HK-2 (cell line): ENCODE measurements at regions not wholly inside any gene's neighbourhood (a gene's known extent, or its start where the extent isn't known, plus 50 kb on each side); places are given as distances from the start of the nearest gene placed in this dataset.

Experiments used
- DNase-seq: peaks from one replicate; pipeline ENCODE4 v3.0.0-alpha.2; 2018; ENCODE audit not compliant: unreplicated experiment

DNA sequence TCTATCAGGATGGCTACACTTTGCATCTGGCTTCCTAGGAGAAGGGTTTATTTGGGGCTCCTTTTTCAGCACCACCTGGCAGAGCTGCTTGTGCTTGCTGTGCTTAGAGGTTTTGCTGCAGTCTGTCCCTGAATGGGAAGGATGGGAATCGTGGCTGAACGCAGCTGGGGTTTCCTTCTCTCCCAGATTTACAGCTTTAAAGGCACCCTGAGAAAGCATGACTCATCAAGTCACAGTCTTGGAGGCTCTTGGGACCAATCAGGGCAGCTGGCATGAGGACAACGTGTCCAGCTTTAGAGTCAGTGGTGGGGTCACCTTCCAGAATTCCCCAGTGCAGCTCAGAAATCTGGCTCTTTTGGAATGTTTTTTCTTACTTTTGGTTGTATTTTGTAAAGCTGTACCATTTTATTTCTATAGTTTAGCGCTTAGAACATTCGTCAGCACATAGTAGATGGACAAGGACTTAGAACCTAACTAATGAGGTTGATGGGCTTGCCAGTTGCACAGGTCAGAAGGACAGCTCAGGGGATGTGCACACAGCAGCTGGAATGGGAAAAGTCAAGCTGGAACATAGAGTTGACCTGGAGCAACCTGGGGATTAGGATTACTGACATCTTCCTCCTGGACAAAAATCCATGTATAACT lies 222.6 kb downstream of the PRDM2 start:
- DNase-seq = no peak

DNA sequence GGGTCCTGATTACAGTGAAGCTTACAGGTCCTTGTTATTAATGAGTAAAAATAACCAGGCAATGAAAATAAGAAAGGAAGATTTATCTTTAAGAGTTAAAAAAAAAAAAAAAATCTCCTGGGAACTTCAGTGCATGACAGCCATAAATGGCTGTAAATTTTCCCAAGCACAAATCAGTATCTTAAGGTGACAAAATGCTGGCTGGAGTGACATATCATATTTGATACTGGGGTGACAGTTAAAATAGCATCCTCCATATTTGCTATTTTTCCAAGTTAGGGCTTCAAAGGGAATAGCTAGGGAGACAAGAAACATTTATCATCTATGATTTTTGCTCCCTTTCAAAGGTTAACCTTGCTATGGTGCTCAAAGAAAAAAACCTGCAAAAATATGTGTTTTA lies 226.6 kb downstream of the PRDM2 start:
- no peak for DNase-seq

DNA sequence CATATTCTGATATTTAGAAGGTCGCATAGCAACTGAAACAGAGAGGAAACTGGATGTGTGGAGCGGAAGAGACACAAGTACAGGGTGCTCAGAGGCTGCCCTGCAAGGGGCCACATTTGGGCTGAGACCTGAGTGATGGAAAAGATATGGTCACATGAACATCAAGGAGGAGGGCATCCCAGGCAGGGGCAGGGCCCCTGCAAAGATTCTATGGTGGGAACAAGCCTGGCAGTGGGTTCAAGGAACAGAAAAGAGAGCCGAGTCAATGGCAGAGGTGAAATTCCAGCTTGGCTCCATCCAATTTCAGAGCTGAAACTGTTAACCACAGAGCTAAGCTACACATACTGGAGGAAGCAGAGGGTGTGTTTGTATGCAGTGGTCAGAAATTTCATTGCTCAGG lies 227.7 kb downstream of the PRDM2 start:
- DNase-seq = no peak

DNA sequence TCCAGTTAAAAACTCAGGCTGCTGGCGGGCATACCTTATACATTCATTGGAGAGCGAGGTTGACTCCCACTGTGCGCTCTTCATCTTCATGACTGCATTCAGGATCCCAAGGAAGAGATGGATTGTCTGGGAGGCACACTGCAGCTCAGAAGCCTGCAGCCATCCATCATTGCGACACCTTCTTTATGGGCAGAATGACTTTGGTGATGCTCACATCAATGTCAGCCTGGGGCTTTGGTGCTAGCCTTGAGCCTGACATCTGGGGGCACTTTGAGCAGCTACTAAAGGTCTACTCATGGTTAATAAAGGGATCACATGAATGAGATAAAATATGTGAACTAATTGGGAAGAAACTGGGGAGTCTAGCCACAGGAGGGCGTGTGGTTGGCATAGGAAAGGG lies 229.3 kb downstream of the PRDM2 start:
- no peak for DNase-seq

DNA sequence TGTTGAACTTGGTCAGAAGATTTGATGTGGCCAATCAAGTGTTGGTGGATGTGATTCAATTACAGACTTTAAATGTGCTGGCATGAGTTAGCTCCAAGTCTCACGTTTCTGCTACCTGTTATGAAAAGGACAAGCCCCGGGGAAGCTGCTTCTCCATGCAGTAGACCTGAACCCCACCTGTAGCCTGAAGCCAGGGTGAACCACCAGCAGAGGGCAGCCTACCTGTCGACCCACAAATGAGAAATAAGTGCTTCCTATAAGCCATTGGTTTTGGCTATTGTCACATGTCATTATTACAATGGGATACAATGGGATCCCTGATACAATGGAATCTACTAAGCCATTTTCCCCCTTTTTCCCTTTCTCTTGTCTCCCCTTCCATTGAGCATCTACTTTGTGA lies 230.2 kb downstream of the PRDM2 start:
- no peak for DNase-seq

DNA sequence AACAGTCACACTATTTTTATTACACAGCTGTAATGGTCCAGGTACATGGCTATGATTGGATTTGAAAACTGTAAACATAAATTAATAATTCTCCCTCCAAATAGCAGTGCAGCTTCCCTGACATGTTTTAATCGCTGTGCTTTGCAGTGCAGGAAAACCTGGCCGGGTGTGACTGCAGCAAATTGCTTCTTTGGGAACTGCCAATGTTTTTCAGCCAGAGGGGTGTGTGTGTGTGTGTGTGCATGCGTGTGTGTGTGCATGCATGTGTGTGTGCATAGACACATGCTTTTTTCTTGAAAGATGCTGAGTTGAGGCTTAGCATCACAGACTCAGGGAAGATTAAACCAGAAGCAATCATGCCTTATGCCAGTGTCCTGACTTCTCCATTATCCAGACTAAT lies 231.2 kb downstream of the PRDM2 start:
- no peak for DNase-seq

DNA sequence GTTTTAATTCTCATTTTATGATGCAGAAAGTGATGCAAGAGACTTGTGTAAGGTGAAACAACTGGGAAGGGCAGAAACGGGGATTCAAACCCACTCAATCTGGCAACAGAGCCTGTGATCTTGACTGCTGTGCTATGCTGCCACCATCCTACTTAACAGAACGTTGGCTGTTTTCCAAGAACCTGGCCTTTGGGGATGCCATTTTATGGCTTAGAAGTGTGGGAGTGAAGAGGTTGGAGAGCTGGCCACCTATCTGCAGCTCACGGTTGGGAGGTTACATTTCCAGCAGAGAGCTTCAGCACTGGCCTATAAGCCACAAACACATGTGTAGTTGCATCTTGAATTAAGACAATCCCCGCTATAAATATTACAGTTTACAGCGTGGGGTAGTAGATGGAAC lies 235.3 kb downstream of the PRDM2 start:
- DNase-seq = no peak

DNA sequence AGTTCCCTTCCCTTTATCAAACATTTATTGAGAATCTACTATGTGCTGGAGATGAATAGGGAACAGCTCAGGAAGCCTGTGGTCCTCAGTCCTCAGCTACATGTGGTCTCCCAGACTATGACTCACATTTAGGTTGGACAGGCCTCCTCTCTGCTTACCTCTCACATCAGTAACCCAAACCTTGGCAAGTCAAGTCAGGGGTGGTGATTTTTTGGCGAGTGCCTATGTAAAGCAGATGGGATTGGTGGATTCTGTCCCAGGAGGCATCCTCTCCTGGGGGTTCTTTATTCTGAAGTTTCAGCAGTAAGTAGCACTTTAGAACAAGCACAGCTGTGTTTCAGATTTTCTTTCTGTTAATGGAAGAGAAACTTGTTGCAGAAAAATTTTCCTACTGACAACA lies 241.3 kb downstream of the PRDM2 start:
- DNase-seq = no peak

DNA sequence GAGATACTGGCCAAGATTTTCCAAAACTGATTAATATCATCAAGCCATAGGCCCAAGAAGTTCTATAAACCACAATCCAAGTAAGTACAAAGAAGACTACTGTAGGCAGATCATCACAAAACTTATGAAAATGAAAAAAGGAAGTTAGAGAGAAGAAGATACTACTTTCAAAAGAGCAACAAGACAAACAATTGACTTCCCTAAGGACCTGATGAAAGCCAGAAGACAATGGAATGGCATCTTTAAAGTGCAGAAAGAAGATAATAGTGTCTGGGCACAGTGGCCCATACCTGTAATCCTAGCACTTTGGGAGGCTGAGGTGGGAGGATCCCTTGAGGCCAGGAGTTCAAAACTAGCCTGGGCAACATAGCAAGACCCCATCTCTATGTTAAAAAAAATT lies 243.1 kb downstream of the PRDM2 start:
- DNase-seq = no peak

DNA sequence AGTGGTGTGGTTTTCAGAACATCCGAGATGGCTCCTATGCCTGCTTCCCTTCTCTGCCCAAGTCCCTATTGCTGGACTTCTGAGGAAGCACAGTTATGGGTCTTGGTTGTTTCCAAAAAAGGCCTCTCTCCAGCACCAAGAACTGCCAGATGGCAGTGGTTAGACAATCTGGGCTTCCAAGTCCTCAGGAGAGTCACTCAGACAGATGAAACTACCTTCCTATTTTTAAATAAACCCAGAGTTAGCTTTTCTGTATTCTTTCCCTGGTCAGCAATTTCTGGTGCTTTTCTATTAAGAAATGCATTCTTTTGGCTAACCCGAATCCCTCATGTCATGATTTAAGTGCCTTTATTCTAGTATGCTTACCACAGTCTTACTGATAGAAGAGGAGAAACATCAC lies 245.9 kb downstream of the PRDM2 start:
- DNase-seq = no peak

DNA sequence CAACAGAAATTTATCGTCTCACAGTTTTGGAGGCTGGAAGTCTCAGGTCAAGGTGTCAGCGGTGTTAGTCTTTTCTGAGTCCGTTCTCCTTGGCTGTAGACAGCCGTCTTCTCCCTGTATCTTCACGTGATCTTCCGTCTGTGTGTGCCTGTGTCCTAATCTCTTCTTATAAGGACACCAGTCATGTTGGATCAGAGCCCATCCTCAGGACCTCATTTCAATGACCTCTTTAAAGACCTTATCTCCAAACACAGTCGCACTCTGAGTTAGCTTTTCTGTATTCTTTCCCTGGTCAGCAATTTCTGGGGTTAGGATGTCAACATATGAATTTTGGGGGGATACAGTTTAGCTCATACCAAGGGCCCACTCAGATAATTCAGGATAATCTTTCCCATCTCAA lies 247.7 kb downstream of the PRDM2 start:
- no peak for DNase-seq

DNA sequence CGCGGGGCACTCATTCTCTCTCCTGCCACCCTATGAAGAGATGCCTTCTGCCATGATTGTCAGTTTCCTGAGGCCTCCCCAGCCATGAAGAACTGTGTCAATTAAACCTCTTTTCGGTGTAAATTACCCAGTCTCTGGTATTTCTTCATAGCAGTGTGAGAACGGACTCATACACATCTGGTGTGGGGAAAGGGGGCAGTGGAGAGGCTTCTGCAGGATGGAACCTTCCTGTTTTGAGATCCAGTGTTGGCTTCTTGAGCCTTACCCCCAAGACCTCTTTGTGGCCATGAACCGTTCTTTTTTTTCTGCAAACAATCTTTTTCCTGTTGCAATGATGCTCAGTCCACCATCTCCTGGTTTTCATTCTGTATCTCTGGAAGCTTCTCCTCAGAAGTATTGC lies 248.4 kb downstream of the PRDM2 start:
- no peak for DNase-seq

DNA sequence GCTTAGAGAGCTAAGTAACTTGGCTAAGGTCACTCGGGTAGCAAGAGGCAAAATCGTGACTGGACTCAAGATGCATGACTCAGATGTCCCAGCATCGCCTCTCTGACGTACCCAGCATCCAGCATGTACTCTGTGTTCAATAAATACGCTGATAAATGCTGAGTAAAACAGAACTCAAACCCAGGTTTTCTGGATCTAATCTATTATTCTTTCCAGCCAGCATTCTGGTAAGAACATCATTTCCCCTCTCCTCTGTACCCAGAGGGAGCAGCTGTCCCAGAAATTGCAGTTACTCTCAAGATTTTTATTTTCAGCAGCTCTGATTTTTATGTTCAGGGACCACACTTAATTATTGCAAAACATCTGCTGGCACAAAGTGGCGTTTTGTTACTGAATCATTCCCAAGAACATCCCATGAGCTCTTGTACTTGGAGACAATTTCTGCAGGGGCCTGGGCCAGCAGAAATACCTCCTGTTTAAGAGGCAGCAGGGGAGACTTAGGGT lies 249.0 kb downstream of the PRDM2 start:
- no peak for DNase-seq

DNA sequence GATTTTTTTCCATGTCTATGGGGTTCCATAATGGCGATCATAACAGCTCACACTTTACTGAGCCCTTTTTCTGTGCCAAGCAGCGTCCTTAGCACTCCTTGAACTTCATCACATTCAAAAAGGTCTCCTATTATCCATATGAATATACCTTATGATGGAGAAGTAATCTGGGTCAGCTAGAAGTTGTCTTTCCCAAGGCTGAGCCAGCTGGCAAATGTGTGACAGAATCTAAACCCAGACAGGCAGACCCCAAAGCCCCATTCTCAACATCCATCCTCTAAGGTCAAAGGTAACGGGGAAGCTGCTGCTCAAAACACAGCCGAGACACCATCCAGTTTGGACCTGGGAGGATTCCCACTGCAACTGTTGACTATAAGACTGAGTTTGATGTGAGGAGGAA lies 249.6 kb downstream of the PRDM2 start:
- DNase-seq = no peak

DNA sequence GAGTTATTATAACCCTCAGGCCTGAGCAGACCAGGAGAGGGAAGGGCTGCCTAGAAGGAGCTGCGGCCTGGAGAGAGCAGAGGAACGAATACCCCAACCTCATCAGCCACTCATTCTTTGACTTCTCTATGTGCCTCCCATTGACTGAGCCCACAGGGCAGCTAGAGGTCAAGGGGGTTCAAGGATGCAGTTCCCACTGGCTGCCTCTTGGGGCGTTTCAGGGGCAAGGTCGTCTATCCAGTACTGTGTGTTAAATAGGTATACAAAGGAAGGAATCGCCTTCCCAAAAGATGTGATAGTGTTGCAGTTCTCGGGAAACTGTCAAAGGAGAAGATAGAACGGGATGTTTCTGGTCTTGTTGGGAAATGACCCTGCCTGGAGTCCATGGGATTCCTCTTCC lies 250.6 kb downstream of the PRDM2 start:
- no peak for DNase-seq

DNA sequence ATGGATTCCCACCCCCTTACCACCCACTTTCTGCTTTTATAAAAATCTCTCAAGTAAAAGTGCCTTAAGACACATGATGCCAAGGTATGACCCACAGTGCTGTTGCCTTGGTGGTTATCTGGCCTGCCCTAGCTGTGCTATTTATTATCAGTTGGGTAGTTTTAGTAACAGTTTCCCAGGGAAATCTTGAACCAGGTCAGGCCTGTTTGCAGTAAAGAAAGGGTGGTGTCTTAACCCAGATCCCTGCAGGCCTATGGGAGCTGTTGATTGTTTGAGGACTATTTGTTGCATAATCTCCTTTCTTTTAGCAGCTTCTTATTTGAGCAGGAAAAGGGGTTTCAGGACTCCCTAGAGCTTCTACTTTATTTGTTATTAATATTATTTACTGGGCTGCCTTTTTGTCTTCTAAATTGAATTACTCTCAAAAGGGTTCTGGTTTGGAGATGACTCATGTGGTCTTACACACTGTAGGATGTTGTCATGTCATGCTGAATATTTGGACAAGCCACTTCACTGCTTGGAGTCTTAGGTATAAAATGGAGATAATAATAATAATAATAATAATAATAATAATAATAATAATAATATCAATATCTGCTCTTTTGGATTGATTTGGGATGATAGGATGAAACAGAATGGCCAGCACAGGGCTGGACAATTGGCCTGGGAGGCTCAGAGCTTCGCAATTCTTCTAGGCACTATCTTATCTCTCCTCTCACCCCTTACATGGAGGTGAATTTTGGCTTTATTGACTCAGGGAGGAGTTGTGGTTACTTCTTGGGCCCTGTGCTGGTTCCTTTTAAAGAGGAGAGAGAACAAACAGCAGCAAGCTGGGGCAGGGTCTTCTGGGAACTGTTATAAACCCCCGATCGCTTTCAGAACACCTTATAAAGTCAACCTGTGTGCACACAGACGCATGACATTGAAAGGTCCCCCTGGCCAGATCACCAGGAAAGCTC lies 252.1 kb downstream of the PRDM2 start:
- DNase-seq = no peak

DNA sequence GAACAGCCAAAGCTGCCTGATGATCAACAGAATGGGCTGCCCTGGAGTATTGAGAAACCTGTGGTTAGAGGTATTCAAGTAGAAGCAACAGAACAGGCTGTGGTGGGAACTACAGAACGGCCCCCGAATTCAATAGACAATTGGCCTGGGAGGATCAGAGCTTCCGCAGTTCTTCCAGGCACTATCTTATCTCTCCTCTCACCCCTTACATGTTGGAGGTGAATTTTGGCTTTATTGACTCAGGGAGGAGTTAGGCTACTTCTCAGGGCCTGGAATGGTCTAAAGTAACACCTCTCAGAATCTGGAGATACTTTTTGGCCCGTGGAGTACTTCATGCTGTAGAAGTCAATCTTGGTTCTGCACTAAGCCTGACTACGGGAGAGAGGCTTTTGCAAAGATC lies 253.0 kb downstream of the PRDM2 start:
- no peak for DNase-seq

DNA sequence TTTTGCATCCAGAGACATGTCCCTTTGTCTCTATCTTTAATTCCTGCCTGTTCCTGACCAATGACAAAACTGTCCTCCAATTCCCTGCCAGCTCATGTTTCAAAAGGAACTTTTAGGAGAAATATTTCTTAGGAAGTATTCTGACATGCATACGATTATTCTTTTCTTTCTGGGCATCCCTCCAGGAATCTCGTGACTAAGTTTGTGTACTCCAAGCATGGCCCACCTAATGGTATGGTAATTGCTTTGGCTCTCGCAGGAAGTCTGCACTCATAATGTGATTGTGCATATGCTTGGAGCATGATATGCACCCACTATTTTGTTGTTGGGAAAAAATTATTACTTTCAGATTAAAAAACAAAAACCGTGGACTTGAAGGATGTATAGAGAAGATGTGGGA lies 256.4 kb downstream of the PRDM2 start:
- no peak for DNase-seq

DNA sequence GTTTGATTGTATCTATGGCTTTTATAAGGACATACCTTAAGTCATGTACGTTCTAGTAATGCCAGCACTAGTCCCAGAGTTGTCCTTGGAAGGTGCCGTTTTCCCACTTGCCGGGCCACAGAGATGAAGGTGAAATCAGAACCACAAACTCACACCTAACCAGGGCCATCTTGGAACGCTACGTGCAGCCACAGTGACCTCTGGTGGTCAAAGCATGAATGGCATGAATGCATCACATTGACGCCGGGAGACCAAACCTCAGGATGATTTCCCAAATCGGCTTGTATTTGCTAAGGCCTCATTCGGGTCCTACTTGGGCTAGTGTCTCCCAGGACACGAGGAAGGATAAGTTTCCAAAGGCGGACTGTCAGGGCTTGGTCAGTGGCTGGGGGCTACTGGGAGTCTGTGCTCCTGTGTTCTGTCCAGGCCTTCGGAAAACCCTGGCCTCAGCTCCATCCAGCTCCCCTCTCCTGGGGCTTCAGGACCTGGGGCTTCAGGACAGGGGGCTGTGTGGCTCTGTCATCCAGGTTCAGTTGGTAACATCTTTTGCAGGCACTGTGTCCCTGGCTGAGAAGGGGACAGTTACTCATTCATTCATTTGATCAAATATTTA lies 260.5 kb downstream of the PRDM2 start:
- peak; percentile 63 for DNase-seq

DNA sequence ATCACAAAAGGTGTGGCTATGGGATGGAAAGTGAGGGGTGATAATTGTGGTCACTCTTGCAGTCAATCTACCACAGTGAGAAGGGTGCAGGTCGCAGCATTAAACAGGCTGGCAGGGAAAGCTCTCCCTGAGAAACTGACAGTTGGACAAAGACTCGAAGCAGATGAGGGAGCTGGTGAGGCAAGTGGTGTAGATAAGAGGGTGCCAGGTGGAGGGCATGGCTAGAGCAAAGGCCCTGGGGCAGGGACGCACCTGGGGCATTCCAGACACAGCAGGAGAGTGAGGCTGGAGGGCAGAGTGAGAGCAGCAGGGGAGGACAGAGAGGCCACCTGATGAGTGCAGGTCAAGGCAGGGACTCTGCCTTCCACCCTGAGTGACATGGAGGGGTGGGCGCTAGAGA lies 264.8 kb downstream of the PRDM2 start:
- DNase-seq = no peak

DNA sequence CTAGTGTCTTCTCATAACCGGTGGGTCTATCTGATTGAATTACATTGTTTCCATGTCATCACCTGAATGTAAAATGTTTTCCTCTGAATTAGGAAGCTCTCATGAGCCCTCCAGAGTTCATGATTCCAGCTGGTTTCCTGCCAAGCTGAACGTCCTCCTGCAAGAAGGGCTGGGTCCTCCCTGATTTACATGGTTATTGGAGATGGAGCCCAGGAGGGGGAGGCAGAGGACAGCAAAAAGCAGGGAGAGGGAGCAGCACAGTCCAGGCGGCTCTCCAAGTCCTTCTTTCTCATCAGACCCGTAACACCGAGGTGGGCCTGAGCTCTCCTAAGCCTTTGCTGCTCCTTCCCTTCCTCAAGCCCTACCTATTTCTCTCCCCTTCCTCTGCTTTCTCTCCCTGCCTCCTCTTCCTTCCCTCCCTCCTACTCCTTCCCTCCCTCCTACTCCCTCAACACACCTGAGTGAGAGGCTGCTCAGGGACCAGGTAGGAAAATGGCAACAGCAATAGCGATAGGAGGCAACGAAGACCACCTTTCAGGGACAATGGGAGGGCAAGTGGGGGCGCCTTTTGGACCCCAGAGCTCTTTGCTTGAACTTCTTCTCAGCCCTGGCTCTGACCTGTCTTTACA lies 265.9 kb downstream of the PRDM2 start:
- DNase-seq = peak; percentile 38

DNA sequence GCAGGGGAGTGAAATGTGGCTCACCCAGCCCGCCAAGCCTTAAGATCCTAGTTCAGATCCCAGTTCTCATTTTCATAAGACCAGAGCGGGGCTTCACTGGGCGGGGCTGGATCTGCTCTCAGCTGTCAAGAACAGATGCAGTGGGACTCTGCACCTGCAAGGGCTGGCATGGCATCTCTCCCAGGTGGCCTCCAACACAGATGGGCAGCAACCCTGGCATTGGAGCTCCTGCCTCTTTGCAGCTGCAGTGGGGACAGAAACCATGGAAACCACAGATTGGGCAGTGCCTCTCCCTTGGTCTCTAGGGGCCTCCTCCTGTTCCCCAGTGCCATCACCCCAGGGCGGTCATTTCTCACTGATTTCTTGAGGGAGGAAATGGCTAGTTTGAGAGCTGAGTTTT lies 267.7 kb downstream of the PRDM2 start:
- DNase-seq = no peak
